H9 (cell line): ENCODE measurements at regions not wholly inside any gene's neighbourhood (a gene's known extent, or its start where the extent isn't known, plus 50 kb on each side); places are given as distances from the start of the nearest gene placed in this dataset.

Experiments used
- DNase-seq: peaks from one replicate; pipeline ENCODE4 v3.0.0-alpha.2; 2017
- H2AFZ ChIP-seq: one replicate; pipeline ENCODE4 v1.6.1; 2013; ENCODE audit warnings: mild to moderate bottlenecking, low read length, control low read depth, moderate library complexity
- H2AK5ac ChIP-seq: 2 replicates; pipeline ENCODE4 v1.6.1; 2013; ENCODE audit warnings: low read length, control low read depth, mixed read lengths; ENCODE audit not compliant: insufficient read length
- H2BK120ac ChIP-seq: one replicate; pipeline ENCODE4 v1.6.1; 2013; ENCODE audit warnings: low read depth, mild to moderate bottlenecking, low read length, control low read depth, inconsistent platforms; ENCODE audit not compliant: poor library complexity, severe bottlenecking
- H2BK12ac ChIP-seq: 2 replicates; pipeline ENCODE4 v1.6.1; 2013; ENCODE audit warnings: low read length, control low read depth, mixed read lengths, low read depth; ENCODE audit not compliant: insufficient read length
- H2BK15ac ChIP-seq: 2 replicates; pipeline ENCODE4 v1.6.1; 2013; ENCODE audit warnings: low read depth, low read length, control low read depth
- H2BK20ac ChIP-seq: one replicate; pipeline ENCODE4 v1.6.1; 2013; ENCODE audit warnings: low read depth, mild to moderate bottlenecking, low read length, control low read depth, inconsistent platforms; ENCODE audit not compliant: poor library complexity, severe bottlenecking
- H2BK5ac ChIP-seq: 2 replicates; pipeline ENCODE4 v1.6.1; 2013; ENCODE audit warnings: low read length, control low read depth, mixed read lengths; ENCODE audit not compliant: insufficient read length
- H3K14ac ChIP-seq: 2 replicates; pipeline ENCODE4 v1.6.1; 2013; ENCODE audit warnings: low read length, control low read depth; ENCODE audit not compliant: insufficient read depth
- H3K18ac ChIP-seq: 2 replicates; pipeline ENCODE4 v1.6.1; 2013; ENCODE audit warnings: low read depth, mild to moderate bottlenecking, mixed read lengths, low read length, control low read depth; ENCODE audit not compliant: insufficient read length
- H3K23ac ChIP-seq: 2 replicates; pipeline ENCODE4 v1.6.1; 2013; ENCODE audit warnings: low read length, control low read depth, mixed read lengths, low read depth; ENCODE audit not compliant: insufficient read length
- H3K23me2 ChIP-seq: 2 replicates; pipeline ENCODE4 v1.6.1; 2013; ENCODE audit warnings: low read depth, mild to moderate bottlenecking, mixed read lengths, low read length, control low read depth; ENCODE audit not compliant: insufficient read length, poor library complexity, severe bottlenecking
- H3K27ac ChIP-seq: 2 replicates; pipeline ENCODE4 v1.5.1; 2013; ENCODE audit warnings: low read length, control low read depth, mixed read lengths, low read depth; ENCODE audit not compliant: insufficient read length
- H3K27me3 ChIP-seq: 2 replicates; pipeline ENCODE4 v1.6.1; 2013; ENCODE audit warnings: low read length, control low read depth, inconsistent platforms; ENCODE audit not compliant: insufficient read depth
- H3K4ac ChIP-seq: 2 replicates; pipeline ENCODE4 v1.6.1; 2013; ENCODE audit warnings: low read depth, mild to moderate bottlenecking, control low read depth, inconsistent platforms, low read length, moderate library complexity
- H3K4me1 ChIP-seq: 2 replicates; pipeline ENCODE4 v1.6.1; 2013; ENCODE audit warnings: low read length, control low read depth, inconsistent platforms; ENCODE audit not compliant: insufficient read depth
- H3K4me2 ChIP-seq: 2 replicates; pipeline ENCODE4 v1.6.1; 2013; ENCODE audit warnings: low read length, control low read depth, mixed read lengths; ENCODE audit not compliant: insufficient read length, insufficient read depth
- H3K56ac ChIP-seq: 2 replicates; pipeline ENCODE4 v1.6.1; 2013; ENCODE audit warnings: low read depth, mild to moderate bottlenecking, mixed read lengths, low read length, control low read depth; ENCODE audit not compliant: insufficient read length
- H3K79me1 ChIP-seq: 2 replicates; pipeline ENCODE4 v1.6.1; 2013; ENCODE audit warnings: low read depth, mild to moderate bottlenecking, moderate library complexity, low read length, control low read depth, inconsistent platforms; ENCODE audit not compliant: insufficient read depth, poor library complexity, severe bottlenecking
- H3K79me2 ChIP-seq: 2 replicates; pipeline ENCODE4 v1.6.1; 2013; ENCODE audit warnings: low read length, control low read depth, inconsistent platforms; ENCODE audit not compliant: insufficient read depth
- H3K9ac ChIP-seq: 2 replicates; pipeline ENCODE4 v1.6.1; 2013; ENCODE audit warnings: low read length, control low read depth, mixed read lengths; ENCODE audit not compliant: insufficient read length; ENCODE audit errors: extremely low read depth
- H3K9me3 ChIP-seq: one replicate; pipeline ENCODE4 v1.6.1; 2013; ENCODE audit warnings: low read depth, low read length, inconsistent platforms; ENCODE audit not compliant: control insufficient read depth
- H3T11ph ChIP-seq: one replicate; pipeline ENCODE4 v1.6.1; 2013; ENCODE audit warnings: mild to moderate bottlenecking, low read length, control low read depth, inconsistent platforms
- H4K20me1 ChIP-seq: one replicate; pipeline ENCODE4 v1.6.1; 2013; ENCODE audit not compliant: control insufficient read depth, insufficient read length, insufficient read depth
- H4K5ac ChIP-seq: 2 replicates; pipeline ENCODE4 v1.6.1; 2013; ENCODE audit warnings: low read depth, mild to moderate bottlenecking, mixed read lengths, low read length, control low read depth; ENCODE audit not compliant: insufficient read length
- H4K8ac ChIP-seq: replicated peaks from 2 replicates; pipeline ENCODE4 v1.6.1; 2013; ENCODE audit warnings: low read length, control low read depth, mixed read lengths, low read depth; ENCODE audit not compliant: insufficient read length
- H4K91ac ChIP-seq: 2 replicates; pipeline ENCODE4 v1.6.1; 2013; ENCODE audit warnings: low read depth, mild to moderate bottlenecking, moderate library complexity, mixed read lengths, low read length, control low read depth; ENCODE audit not compliant: insufficient read length
- H3K27ac Mint-ChIP-seq, 3 experiments: 2 replicates in 2 of 3; 3 replicates in 1 of 3; pipeline ENCODE4 v1.8.0; 2020 to 2021; ENCODE audit warnings: mixed read lengths in 3 of 3, mild to moderate bottlenecking in 1 of 3, moderate library complexity in 1 of 3
- H3K27me3 Mint-ChIP-seq: 2 replicates; pipeline ENCODE4 v1.8.0; 2021; ENCODE audit warnings: low read depth, mild to moderate bottlenecking, moderate library complexity, mixed read lengths
- H3K36me3 Mint-ChIP-seq, 3 experiments: 2 replicates in 2 of 3; 3 replicates in 1 of 3; pipeline ENCODE4 v1.8.0; 2020 to 2021; ENCODE audit warnings: low read depth in 3 of 3, mixed read lengths in 3 of 3; ENCODE audit not compliant: insufficient read depth in 1 of 3
- H3K4me1 Mint-ChIP-seq, 2 experiments: 2 replicates each; pipeline ENCODE4 v1.8.0; 2020; ENCODE audit warnings: mixed read lengths in 2 of 2
- H3K4me3 Mint-ChIP-seq, 2 experiments: 2 replicates in 1 of 2; 3 replicates in 1 of 2; pipeline ENCODE4 v1.8.0; 2020 to 2021; ENCODE audit warnings: mild to moderate bottlenecking in 2 of 2, mixed read lengths in 2 of 2, moderate library complexity in 1 of 2
- H3K9me3 Mint-ChIP-seq, 2 experiments: 2 replicates in 1 of 2; 3 replicates in 1 of 2; pipeline ENCODE4 v1.8.0; 2020; ENCODE audit warnings: mild to moderate bottlenecking in 2 of 2, mixed read lengths in 2 of 2, moderate library complexity in 1 of 2
- CTCF ChIP-seq: fragments of 200-600 bp; sonication (generic); conservative IDR thresholded peaks from 3 replicates; pipeline ENCODE4 v1.8.0; 2021; ENCODE audit warnings: antibody characterized with exemption, mild to moderate bottlenecking
- WGBS: extraction: QIAGEN DNeasy Blood & Tissue Kit; methylation state at CpG from one replicate; pipeline ENCODE4 v1.1.7; 2013; ENCODE audit warnings: missing lambda C conversion rate, low lambda C conversion rate, mixed read lengths; ENCODE audit not compliant: insufficient read length; ENCODE audit errors: extremely low coverage; 5-methylcytosine and 5-hydroxymethylcytosine counted together

- Histone ChIP-seq H3K18ac (no peak overlapping the region), H3K4me1 (peaks cover 13% of the 10 kb centered on the region; the same call in 1 of the 2 replicates), H3K79me2 (no peaks in the 10 kb centered on the region), H3K79me1 (no peaks in the 10 kb centered on the region), H4K5ac (no peak overlapping the region), H2BK120ac (peak overlapping the region; percentile 93), H3K56ac (no peak overlapping the region), H3K9me3 (no peaks in the 10 kb centered on the region), H4K91ac (no peak overlapping the region), H3K23me2 (no peaks in the 10 kb centered on the region), H2BK12ac (no peak overlapping the region), H3K4ac (no peak overlapping the region), H3K23ac (no peak overlapping the region), H2BK15ac (no peak overlapping the region), H3K27ac (no peak overlapping the region), H3K9ac (no peak overlapping the region), H2BK20ac (no peak overlapping the region), H3T11ph (no peak overlapping the region), H3K14ac (no peak overlapping the region), H2BK5ac (no peak overlapping the region), H2AFZ (no peak overlapping the region), H3K27me3 (no peaks in the 10 kb centered on the region), H3K4me2 (no peak overlapping the region), H4K8ac (no peak overlapping the region), H4K20me1 (no peaks in the 10 kb centered on the region), H2AK5ac (no peak overlapping the region)
- peaks cover 18 to 19% of the 10 kb centered on the region in 2 experiments for H3K9me3 Mint-ChIP-seq
- DNase-seq, result no peak
- peaks cover 47 to 51% of the 10 kb centered on the region in 2 experiments for H3K4me1 Mint-ChIP-seq
- no peaks in the 10 kb centered on the region; the same call in 1 of the 2 replicates for H3K27me3 Mint-ChIP-seq
- no peak for TF ChIP-seq CTCF
- no CpG with 5 or more reads among the region's 3 CpGs for WGBS
- no peak overlapping the region for H3K4me3 Mint-ChIP-seq
- peaks cover 5 to 15% (median 13%) of the 10 kb centered on the region in 3 experiments; a peak in 6 of 7 replicates for H3K36me3 Mint-ChIP-seq
- H3K27ac Mint-ChIP-seq, result peak overlapping the region; percentile 4 to 85 (median 42); a peak in 5 of 7 replicates
Measured at GRCh38 chr12:13592063-13592942, 389.1 kb downstream of the GRIN2B start.
